ENCODE measurements at regions not wholly inside any gene's neighbourhood (a gene's known extent, or its start where the extent isn't known, plus 50 kb on each side); places are given as distances from the start of the nearest gene placed in this dataset.

DNA sequence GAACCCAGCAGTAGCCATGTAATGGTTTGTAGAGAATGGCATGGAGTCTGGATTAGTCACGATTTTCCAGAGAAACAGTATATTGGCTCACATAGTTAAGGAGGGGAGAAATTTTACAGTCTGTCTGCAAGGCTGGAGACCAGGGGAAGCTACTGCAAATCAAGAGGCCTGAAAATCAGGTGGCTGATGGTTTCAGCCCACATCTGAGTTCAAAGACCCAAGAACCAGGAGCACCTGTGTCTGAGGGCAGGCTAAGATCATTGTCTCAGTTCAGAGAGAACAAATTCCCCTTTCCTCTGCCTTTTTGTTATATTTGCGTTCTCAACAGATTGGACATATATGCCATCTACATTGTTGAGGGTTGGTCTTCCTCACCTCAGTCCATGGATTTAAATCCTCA, 207.5 kb upstream of the IRX2 start (continued):
- TF ChIP-seq, protein P1, sequence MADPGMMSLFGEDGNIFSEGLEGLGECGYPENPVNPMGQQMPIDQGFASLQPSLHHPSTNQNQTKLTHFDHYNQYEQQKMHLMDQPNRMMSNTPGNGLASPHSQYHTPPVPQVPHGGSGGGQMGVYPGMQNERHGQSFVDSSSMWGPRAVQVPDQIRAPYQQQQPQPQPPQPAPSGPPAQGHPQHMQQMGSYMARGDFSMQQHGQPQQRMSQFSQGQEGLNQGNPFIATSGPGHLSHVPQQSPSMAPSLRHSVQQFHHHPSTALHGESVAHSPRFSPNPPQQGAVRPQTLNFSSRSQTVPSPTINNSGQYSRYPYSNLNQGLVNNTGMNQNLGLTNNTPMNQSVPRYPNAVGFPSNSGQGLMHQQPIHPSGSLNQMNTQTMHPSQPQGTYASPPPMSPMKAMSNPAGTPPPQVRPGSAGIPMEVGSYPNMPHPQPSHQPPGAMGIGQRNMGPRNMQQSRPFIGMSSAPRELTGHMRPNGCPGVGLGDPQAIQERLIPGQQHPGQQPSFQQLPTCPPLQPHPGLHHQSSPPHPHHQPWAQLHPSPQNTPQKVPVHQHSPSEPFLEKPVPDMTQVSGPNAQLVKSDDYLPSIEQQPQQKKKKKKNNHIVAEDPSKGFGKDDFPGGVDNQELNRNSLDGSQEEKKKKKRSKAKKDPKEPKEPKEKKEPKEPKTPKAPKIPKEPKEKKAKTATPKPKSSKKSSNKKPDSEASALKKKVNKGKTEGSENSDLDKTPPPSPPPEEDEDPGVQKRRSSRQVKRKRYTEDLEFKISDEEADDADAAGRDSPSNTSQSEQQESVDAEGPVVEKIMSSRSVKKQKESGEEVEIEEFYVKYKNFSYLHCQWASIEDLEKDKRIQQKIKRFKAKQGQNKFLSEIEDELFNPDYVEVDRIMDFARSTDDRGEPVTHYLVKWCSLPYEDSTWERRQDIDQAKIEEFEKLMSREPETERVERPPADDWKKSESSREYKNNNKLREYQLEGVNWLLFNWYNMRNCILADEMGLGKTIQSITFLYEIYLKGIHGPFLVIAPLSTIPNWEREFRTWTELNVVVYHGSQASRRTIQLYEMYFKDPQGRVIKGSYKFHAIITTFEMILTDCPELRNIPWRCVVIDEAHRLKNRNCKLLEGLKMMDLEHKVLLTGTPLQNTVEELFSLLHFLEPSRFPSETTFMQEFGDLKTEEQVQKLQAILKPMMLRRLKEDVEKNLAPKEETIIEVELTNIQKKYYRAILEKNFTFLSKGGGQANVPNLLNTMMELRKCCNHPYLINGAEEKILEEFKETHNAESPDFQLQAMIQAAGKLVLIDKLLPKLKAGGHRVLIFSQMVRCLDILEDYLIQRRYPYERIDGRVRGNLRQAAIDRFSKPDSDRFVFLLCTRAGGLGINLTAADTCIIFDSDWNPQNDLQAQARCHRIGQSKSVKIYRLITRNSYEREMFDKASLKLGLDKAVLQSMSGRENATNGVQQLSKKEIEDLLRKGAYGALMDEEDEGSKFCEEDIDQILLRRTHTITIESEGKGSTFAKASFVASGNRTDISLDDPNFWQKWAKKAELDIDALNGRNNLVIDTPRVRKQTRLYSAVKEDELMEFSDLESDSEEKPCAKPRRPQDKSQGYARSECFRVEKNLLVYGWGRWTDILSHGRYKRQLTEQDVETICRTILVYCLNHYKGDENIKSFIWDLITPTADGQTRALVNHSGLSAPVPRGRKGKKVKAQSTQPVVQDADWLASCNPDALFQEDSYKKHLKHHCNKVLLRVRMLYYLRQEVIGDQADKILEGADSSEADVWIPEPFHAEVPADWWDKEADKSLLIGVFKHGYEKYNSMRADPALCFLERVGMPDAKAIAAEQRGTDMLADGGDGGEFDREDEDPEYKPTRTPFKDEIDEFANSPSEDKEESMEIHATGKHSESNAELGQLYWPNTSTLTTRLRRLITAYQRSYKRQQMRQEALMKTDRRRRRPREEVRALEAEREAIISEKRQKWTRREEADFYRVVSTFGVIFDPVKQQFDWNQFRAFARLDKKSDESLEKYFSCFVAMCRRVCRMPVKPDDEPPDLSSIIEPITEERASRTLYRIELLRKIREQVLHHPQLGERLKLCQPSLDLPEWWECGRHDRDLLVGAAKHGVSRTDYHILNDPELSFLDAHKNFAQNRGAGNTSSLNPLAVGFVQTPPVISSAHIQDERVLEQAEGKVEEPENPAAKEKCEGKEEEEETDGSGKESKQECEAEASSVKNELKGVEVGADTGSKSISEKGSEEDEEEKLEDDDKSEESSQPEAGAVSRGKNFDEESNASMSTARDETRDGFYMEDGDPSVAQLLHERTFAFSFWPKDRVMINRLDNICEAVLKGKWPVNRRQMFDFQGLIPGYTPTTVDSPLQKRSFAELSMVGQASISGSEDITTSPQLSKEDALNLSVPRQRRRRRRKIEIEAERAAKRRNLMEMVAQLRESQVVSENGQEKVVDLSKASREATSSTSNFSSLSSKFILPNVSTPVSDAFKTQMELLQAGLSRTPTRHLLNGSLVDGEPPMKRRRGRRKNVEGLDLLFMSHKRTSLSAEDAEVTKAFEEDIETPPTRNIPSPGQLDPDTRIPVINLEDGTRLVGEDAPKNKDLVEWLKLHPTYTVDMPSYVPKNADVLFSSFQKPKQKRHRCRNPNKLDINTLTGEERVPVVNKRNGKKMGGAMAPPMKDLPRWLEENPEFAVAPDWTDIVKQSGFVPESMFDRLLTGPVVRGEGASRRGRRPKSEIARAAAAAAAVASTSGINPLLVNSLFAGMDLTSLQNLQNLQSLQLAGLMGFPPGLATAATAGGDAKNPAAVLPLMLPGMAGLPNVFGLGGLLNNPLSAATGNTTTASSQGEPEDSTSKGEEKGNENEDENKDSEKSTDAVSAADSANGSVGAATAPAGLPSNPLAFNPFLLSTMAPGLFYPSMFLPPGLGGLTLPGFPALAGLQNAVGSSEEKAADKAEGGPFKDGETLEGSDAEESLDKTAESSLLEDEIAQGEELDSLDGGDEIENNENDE (IDR thresholded peaks at IDR 0.05; ENCODE audit: insufficient replicate concordance, low read length) = no peak
- TF ChIP-seq CHD2 (IDR thresholded peaks at IDR 0.05; ENCODE audit: low read length) = no peak
- no peak for TF ChIP-seq CBX5 (IDR thresholded peaks at IDR 0.05; ENCODE audit: low read depth, low read length)
- no peak for TF ChIP-seq MAFK (IDR thresholded peaks at IDR 0.05; ENCODE audit: low read depth, low read length)
- no peak for TF ChIP-seq ZNF274 (IDR thresholded peaks at IDR 0.05; ENCODE audit: borderline replicate concordance, extremely low read depth, low read length)
- no peak for TF ChIP-seq SIN3A (conservative IDR thresholded peaks at IDR 0.05 in 1 of 2, IDR thresholded peaks at IDR 0.05 in 1 of 2; ENCODE audit: low read depth in 1 of 2, low read length in 2 of 2)
